HG02759 (cell line): ENCODE measurements at regions not wholly inside any gene's neighbourhood (a gene's known extent, or its start where the extent isn't known, plus 50 kb on each side); places are given as distances from the start of the nearest gene placed in this dataset.
A peak's percentile ranks its signal among the peaks of the same experiment; 100 is the strongest.
"Not testable (repeated sequence)": the region's sequence is repeated elsewhere in the genome, so short reads cannot be mapped to it uniquely, and the experiment has no call there.

Source experiments
- ATAC-seq: cut with Tn5 transposase; IDR thresholded peaks from one replicate; pipeline ENCODE4 v1.9.1; 2021; ENCODE audit warnings: mild to moderate bottlenecking, moderate library complexity; ENCODE audit not compliant: unreplicated experiment

DNA sequence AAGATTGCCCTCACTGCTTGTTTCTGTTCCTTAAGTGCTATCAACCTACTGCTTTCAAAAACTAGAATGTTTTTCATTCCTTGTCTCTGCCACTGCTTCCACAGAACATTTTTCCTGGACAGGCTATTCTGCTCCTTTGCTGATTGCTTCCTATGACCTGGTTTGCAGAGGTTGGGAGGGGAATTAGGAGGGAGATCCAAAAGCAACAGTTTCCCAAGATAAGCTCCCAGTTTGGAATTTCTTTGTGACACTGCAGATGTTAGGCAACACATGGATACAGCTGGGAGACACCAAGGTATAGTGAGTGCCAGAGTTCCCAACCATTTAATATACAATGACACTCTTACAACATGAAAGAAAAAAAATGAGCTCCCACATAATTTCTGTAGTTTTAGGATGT lies 1036.5 kb downstream of the ROBO2 start:
- ATAC-seq, result no peak

DNA sequence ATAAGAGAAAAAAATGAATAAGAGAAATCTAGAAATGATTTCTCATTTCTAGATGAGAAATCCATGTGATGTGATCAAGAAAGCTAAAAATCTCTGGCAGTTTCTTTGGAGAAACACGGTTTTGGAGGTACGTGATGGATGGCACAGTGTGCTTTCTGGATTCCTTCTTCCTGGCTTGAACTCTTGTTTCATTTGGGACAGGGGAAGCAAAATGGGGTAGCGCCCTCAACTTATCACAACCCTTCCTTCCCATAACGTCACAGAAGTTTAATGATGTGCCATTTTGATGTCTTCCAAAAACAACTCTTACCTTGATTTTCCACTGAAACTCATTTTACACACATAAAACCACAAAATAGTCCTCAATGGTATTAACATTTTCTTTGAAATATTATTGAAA lies 1037.3 kb downstream of the ROBO2 start:
- ATAC-seq, result no peak

DNA sequence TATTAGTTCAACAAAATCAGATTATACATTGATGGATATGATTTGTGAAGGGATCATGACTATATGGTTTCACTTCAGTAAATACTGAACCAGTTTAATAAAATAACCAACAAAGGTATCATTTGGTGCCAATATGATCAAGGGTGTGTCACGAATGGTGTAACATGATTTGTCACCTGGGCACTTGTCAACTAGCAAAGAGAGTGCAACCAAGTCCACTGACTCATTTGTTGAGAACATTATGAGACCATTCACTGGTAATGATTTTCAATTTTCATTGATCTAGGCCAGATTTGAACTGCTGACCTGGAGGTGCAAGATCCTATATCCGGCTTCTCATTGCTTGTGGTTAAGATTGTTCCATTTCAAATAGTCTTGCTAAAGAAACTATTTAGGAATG lies 1037.9 kb downstream of the ROBO2 start:
- ATAC-seq, result no peak

DNA sequence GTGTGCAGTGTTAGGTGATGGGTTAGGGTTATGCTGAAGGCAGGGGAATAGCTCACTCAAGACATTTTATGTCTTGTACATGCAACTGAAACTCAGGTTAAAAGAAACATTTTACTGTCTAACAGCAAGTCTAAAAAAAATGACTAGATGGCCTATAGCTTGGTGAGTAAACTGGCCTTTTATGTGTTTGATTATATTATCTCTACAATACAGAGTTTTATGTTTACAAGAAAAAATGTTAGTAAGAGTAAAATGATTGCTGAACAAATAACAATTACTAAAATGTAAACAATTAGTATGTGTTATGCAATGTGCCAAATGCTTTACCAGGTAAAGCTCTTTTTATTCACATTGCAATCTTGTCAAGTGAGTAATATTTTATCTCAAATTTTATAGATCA lies 1039.6 kb downstream of the ROBO2 start:
- no peak for ATAC-seq

DNA sequence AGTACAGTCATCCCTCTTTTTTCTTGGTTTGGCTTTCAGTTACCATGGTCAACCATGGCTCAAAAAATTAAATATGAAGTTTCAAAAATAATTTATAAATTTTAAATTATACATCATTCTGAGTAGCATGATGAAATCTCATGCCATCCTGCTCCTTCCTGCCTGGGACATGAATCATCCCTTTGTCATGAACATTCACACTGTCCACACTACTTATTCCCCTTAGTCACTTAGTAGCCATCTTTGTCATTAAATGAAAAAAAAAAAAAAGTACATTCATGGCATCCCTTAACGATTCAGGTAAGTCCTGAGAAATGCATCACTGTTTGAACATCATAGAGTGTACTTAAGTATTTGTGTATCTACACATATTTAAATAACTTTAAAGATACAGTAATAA lies 1046.3 kb downstream of the ROBO2 start:
- no peak for ATAC-seq

DNA sequence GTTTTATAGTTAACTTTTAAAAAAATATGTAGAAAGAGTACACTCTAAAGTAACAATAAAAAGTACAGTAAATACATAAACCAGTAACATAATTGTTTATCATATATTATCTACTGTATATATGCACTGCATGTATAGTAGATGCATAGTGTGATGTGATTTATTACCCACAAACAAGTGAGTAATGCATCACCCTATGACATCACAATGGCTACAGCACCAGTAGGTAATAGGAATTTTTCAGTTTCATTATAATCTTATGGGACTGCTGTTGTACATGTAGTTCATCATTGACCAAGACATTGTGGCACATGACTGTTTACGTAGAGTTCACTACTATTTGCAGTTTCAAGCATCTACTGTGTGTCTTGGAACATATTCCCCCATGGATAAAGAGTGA lies 1047.2 kb downstream of the ROBO2 start:
- no peak for ATAC-seq

DNA sequence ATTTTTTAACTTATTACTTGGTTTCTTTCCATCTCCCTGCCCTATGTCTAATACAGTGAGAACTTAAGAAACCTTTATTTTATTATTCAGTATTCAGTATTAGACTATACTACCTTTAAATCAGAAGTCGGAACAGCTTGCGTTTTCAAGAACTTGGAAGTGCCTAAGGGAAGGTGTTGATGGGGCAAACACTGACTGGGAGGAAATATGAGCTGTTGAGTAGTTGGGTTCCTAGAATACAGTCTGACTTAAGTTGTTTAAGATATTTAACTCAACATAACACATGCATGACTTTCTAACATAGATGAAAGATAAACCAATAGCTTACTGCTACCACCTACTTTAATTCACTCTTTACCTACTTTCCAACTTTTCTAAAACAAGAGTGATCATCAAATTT lies 1048.1 kb downstream of the ROBO2 start:
- no peak for ATAC-seq

DNA sequence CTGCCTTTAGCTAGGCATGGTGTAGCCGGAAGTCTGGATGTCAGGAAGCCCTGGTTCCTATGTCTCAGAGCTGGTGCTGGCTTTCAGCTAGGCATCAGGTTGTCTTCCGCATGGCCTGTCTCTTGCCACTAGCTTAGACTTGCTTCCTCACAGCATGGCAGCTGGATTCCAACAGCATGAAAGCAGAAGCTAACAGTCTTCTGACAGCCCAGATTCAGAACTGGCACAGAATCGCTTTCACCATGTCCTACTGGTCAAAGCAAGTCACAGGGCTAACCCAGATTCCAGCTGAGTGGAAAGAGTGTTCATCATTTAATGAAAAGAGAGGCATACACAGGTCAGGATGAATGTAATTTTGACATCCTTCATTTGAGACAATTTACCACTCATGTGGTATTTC lies 1050.5 kb downstream of the ROBO2 start:
- no peak for ATAC-seq

DNA sequence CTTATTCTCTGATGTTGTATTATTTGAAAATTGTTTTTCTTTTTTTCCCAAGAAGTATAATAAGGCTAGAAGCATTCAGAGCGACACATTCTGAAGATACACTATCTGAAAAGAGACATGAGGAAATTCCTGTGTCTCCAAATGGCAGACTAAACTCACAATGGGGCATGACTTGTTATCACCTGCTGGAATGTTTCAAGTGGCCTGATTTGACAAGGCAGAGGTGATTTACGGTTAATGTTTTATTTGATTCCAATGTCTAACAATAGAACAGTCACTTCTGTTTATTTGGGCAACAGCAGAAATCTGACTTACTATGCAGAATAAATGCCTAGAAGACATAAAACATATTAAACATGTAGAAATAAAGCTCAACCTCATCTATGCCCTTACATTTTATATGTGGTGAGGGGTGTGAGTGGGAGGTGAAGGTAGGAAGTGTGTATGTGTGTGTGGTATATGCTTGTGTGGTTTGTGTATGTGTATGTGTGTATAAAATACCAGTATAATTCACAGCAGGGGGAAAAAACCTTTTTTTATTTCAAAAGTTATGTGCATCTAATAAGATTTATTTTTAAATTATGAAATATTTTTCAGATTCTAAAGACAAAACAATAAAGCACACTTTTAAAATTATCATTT lies 1051.7 kb downstream of the ROBO2 start:
- no peak for ATAC-seq

DNA sequence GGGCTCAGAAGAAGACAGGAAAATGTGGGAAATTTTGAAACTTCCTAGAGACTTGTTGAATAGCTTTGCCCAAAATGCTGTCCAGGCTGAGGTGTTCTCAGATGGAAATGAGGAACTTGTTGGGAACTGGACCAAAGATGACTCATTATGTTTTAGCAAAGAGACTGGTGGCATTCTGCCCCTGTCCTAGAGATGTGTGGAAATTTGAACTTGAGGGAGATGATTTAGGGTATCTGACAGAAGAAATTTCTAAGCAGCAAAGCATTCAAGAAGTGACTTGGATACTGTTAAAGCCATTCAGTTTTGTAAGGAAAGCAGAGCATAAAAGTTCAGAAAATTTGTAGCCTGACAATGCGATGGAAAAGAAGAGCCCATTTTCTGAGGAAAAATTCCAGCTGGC lies 1052.7 kb downstream of the ROBO2 start:
- not testable (repeated sequence) for ATAC-seq

DNA sequence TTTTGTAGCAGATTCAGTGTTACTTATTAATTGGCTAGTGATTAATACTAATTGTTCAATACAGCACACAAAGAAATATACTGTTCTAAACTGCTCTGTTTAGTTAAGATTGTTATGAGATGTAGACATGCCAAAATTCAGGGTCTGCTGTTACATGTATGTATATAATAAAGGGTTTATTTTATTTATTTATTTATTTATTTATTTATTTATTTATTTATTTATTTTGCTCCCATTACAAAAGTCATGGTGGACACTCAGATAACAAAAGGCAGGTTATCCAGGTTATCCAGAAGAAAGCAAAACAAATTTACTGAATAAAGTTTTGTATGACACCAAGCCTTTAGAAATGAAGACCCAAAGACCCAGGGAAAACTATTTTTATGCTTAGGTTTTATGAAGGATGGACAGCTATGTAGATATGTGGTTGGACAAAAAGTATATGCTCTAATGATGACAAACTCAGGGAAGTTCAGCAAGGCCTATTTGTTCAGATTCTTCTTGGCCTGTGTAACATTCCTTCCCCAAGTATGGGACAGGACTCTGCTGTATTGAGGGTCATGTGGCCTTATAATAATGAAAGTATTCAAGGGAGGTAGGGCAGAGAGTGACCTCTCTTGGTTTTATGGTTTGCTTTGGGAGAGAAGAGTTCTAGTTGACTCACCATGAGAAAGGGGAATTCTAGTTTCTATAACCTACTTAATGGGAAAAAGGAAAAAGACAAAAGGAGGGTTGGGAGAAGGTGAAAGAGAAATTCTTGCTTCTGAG lies 1056.8 kb downstream of the ROBO2 start:
- no peak for ATAC-seq

DNA sequence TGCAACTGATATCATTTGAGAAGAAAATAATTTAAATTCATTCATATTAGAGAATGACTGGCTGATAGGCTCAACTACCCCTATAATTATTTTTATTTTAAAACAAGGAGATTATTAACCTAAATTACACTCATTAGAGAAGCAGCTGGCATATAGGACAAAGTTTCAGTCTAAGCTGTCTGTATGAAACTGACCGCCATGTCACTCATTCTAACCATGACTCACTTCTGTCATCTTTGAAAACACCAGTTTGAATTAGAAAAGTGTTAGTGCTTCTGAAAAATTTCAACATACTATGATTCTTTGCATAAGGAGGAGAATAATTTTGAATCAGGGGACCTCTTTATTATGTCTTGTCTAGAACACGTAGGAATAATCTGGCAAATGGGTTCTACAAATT lies 1058.5 kb downstream of the ROBO2 start:
- ATAC-seq, result no peak

DNA sequence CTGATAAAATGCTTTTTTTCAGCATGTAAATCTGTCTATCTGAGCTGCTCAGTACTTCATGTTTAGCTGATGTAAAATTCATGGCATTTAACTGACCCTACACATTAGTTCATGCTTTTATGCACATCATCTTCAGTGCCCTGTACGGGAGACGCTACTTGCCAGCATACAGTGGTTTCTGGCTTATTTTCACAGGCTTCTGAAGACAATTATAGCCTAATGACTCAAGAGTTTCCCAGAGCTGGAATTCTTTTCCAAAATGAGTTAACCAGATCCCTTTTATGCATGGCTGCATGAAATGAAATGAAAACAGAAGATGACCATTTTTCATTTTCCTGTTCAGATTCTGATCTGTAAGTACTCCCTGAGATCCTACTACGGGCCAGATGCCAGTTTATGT lies 1061.5 kb downstream of the ROBO2 start:
- ATAC-seq, result no peak

DNA sequence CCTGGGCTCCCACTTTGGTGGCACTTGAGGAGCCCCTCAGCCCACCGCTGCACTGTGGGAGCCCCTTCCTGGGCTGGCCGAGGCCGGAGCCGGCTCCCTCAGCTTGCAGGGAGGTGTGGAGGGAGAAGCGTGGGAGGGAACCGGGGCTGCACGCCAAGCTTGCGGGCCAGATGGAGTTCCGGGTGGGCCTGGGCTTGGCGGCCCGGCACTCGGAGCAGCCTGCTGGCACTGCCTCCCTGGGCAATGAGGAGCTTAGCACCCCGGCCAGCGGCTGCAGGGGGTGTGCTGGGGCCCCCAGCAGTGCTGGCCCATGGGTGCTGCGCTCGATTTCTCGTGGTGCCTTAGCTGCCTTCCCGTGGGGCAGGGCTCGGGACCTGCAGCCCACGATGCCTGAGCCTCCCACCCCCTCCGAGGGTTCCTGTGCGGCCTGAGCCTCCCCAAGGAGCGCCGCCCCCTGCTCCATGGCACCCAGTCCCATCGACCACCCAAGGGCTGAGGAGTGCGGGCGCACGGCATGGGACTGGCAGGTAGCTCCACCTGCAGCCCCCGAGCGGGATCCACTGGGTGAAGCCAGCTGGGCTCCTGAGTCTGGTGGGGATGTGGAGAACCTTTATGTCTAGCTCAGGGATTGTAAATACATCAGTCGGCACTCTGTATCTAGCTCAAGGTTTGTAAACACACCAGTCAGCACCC lies 1068.5 kb downstream of the ROBO2 start:
- not testable (repeated sequence) for ATAC-seq

DNA sequence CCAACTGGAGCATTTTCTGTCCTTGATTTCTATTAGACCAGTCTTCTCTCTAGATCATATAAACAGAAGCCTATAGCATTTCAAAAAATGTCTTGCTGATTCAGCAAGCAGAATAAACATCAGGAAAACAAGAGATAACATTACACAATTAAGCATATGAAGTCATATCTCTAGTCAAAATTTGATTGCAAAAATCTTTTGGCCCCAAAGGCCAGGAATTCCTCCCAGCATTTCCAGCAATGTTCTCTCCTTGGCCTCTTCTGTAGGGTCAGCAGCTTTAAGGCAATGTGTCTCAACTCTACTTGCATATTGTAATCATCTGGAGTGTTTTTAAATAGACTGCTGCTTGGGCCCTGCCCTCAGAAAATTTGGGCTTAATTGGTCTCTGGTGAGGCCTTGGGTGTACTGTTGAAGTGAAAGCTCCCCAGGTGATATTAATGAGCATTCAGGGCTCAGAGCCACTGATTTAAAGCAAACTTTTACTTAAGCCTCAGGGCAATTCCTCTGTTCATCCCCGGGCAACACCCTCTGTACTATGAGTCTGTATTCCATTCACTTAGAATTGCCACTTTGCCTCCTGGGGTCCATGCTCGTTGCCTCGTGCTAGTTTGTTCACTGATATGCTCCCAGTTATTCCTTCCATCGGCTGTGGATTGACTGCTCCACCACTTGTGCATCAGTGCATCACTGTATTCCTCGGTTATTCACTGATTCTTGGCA lies 1072.6 kb downstream of the ROBO2 start:
- no peak for ATAC-seq

DNA sequence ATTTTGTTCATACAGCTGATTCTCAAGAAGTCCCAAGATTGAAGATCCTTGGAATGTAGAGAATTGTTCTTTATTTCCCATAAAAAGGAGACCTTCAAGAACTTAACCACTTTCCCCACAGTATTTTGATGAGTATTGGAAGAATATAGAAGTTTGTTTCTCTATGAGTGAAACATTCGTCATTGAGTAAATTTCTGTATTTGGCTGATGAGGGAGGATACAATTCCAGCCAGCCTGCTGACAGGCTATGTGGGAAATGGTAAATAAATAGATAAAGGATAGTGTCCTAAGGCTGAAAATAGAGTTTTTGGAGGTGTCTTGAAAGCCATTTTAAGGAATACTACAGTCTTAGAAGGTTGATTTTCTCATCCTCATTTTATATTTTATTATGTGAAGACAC lies 1076.1 kb downstream of the ROBO2 start:
- no peak for ATAC-seq

DNA sequence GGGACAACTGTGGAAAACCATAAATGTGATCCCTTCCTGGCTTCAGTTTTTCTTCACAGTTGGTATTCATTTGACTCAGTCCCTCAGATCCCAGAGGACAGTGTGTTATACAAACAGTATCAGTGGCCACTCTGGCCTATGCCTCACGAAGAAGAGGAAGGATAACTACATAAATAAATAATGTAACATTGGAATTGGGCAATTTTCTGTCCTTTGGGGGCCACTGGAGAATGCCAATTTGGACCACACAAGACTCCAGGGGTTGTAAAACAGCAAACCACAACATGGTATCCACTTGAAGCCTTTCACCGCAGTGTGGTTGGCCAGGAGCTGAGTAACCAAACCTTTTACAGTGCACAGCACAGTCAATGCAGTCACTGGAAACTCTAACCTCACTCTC lies 1077.0 kb downstream of the ROBO2 start:
- ATAC-seq, result no peak

DNA sequence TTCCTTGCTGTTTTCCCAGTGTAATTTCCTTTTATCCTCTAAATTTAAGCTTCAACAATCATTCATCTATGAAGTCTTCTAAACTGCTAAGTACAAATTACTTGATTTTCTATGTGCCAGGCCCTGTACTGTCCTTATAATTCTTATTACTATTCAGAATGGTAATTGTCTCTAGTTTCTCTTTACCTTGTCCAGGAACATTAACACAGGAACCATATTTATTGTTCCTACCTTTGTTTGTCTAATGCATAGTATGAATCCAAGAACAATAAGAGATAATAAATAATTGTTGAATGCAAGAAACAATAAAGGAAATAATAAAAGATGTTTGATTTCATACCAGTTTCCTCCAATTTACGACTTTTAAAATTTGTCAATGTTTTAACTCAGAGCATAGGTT lies 1083.2 kb downstream of the ROBO2 start:
- no peak for ATAC-seq

DNA sequence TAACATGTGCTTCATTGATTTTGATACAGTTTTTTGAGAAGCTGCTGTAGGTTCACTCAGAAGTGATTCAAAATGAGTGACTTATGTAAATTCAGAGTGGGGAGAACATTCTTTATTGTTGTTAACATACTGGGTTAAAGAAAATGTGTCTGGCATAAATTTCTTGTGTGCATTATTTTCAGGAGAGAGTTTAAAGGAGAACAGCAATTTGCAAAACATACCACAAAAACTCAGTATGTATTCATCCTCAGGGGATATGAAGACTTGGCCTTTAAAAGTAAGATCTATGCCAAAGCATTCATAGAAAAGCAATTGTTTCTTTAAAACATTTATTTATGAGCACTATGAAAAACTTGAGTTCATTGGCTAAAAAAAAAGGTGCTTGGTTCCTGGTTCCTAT lies 1089.8 kb downstream of the ROBO2 start:
- ATAC-seq, result no peak

DNA sequence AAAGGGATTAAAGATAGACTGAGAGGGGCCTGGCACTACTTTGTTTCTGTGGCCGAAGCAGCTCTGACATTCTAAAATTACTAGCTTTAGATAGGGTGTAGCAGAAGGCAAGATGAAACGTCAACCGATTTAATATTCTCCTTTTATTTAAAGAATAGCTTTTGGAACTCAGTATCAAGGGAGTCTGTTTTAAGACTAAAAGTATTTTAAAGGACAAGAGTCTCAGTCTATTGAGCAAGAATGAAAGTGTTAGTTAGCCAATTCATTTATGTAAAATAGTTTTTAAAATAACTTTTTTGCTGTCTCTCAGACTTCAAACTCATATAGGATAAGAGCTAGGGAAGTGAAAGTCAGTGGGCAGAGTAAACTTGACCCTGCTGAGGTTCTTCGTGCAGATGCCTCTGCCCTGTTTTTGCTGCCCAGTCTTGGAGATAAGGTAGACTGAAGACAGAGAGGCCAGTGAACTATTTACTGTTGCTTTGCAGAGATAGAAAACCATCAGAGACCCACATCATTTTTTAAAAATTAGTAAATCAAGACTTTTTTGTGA lies 1090.9 kb downstream of the ROBO2 start:
- peak; percentile 65 for ATAC-seq

DNA sequence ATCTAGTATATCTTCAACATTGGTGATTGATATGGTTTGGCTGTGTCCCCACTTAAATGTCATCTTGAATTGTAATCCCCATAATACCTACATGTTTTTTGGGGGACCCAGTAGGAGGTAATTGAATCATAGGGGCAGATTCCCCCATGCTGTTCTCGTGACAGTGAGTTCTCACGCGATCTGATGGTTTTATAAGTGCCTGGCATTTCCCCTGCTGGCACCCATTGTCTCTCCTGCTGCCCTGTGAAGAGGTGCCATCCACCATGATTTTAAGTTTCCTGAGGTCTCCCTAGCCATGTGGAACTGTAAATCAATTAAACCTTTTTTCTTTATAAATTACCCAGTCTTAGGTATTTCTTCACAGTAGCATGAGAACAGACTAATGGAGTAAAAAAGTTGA lies 1094.6 kb downstream of the ROBO2 start:
- no peak for ATAC-seq
